HG03159 (cell line): ENCODE measurements at regions not wholly inside any gene's neighbourhood (a gene's known extent, or its start where the extent isn't known, plus 50 kb on each side); places are given as distances from the start of the nearest gene placed in this dataset.

Experiments
- ATAC-seq: cut with Tn5 transposase; IDR thresholded peaks from one replicate; pipeline ENCODE4 v1.9.1; 2021; ENCODE audit warnings: mild to moderate bottlenecking, moderate library complexity; ENCODE audit not compliant: unreplicated experiment

DNA sequence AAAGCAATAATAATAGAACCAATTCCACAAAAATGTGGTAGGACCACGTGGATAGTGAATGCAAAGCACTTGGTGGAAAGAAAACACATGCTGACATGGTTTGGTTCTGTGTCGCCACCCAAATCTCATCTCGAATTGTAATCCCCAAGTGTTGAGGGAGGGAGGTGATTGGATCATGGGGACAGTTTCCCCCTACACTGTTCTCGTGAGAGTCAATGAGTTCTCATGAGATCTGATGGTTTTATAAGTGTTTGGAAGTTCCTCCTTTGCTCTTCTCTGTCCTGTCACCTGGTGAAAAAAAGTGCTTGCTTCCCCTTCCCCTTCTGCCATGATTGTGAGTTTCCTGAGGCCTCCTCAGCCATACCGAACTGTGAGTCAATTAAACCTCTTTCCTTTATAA lies 421.9 kb upstream of the CADM1 start:
- ATAC-seq: no peak

DNA sequence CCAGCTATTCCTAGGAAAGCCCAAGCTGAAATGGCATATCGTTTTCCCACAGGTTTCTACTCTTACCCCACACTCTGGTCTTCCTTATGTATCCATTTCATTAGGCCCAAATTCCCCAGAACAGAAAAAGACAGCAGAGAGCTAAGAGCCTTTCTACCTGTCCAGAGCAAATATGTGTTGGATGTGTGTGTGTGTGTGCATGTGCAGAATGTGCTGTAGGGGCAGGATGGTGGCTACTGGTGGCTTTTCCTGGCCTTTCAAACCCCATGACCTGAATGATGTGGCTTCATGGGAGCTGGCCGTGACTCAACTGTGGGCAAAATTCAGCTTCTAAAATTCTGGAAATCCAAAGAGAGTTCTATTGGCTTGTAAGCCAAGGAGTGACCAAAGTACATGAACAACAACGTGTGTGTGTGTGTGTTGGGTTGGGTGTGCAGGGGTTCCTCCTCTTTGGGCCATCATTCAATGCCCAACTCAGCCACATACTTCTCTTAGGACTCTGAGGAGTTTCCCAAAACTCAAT lies 421.4 kb upstream of the CADM1 start:
- ATAC-seq: no peak

DNA sequence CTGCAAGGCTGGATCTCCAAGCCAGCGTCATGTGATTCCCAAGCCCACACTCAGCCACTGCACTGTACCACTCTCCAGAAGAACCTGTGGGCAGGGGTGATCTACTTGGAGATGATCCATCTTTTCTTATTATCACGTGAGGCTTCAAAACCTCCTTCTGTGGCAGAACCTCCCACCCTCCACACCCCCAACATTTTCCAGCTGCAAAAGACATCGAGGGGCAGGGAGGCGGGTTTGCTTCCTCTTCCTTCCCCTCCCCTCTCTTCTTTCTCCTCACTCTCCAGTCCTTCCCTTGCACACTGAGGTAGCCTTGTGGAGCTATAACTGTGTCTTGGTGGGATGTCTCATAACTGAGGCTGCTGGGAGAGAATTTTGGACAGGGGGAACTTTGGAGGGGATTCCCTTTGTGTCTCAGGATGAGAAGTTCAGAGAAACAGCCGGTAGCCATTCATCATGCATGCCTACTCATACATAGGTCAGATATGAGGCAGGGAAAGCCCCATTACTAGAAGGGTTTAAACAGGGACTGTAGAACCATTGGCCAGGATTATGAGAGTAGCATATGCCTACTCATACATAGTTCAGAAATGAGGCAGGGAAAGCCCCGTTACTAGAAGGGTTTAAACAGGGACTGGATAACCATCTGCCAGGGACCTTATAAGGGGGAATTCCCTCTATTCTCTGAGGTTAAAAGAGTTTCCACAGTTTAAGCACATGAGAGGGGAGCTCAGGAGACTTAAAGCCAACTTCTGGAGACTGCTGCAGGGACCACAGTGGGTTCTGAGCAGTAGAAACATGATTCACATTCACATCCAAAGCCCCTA lies 420.7 kb upstream of the CADM1 start:
- ATAC-seq: peak; percentile 73

DNA sequence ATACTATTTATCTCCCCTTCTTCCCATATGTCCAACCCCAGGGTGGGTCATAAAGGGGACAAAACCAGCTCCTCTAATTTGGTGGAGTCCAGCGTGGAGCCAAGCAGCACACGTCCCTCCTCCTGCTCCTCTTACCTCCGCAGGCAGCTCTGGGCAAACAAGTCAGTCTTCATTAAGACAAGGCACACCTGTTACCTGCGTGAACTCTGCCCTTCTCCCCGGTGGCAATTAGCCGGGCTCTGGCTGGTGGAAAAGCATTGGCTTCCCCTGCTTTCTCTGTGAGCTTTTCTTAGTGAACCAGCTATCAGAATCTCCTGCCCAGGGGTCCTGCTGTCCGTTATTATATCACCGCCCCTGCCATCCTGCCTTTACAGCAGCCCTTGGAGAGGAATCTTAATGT lies 418.7 kb upstream of the CADM1 start:
- ATAC-seq: no peak

DNA sequence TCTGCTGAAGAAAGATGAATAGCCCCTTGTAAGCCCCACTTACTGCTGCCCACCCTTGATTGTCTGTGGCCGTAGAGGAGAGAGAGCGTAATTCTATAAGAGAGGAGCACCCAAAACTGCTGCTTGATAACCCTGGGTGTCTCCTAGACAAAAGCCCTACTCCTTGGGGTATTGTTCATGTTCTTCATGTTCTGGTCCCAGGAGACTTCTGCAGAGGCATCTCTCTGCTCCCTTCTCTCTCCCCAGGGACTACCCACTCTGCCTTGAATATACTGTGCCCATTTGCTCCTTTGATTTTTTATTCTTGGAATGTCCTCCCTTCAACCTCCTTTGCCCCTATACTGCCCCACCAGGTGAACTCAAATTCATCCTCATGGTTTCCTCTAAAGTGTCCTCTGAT lies 417.8 kb upstream of the CADM1 start:
- no peak for ATAC-seq

DNA sequence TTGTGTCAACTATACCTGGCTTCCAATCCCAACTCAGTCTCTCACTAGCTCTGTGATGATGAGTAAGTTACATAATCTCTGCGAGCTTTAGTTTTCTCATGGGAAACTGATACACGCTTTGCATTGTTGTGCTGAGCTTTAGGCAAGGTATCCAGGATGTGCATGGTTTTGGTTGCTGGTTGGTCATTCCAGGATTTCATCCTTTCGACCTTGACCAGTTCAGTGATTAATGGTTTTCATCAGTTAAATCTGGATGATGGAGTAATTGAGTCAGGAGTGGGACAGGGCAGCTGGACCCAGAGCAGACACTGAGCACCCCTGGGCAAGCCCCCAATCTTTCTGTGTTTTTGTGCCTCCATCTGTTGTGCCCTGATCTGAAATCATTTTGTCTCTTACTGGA lies 417.3 kb upstream of the CADM1 start:
- ATAC-seq: no peak

DNA sequence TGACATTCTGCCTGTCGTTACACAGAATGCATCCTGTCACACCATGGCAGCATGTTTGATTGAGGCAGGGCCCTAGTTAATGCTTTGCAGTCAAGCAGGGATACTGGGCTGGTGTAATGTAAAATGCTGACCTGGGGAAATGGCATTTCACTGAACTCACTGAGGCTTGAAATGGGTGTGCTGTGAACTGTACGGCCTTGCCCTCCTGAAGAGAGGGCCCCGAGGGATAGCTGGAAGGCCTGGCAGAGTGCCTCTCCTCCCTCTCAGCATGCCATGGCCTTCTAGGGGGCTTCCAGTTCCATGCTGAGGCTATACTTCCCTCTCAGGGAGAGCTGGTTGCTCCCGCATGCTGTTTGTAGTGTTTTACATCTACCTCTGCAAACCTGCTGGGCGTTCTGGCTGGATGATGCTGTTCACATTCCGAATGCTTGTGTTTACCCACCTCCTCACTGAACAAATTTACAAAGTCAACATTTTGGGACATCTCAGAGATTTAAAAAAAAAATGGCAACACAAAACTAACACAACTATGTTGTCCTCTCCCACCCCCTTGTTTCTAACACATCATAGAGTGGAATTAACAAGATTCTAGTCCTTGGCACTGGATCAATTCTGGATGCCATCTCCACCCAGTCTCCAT lies 416.7 kb upstream of the CADM1 start:
- no peak for ATAC-seq

DNA sequence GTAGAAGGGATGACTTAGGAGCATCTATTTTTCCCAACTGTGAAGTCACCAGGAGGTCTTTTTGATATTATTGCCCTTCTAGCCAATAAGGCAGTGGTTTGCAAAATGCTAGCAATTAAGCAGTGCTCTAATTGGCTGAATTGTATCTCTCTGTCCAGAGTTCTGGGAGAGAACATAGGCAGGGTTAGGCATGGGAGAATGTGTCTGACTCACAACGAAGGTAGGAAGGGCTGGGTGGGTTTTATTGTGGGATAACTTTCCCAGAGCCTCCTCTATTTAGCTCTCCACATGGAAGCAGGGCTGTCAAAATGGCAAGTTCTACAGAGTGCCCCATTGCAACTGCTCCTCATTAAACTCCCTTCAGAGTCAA lies 415.9 kb upstream of the CADM1 start:
- ATAC-seq: peak; percentile 8

DNA sequence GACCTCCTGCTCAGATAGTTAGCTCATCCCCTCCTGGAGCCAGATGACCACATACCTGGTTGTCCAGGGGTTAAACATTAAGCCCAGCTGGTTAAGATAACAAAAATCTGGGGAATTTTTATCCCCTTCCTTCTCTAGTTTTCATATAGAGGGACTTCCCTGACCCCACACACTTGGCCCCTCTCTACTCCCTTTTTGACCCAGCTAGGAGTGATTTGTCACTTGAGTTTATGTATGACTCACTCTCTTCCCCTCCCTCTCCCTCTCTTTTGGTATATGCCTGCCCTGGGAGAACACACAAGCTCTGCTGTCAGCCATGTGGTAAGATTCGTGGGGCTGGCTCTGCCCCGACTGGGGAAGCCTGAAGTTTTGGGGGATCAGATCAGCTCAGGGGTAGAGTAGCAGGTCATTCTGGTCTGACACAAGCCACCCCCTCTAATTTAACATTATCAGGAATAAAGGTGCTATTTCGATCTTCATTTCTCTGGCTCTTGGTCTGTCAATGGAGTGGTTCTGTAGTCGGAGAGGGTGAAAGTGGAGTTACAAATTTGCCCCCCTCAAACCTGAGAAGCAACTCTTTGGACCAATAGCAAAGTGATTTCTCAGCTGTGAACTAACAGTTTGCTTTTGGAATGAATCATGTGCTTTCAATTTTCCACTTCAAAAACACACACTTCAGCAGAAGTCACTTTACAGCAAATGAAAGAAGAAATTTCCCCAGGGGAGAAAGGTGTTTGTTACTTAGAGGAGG lies 415.3 kb upstream of the CADM1 start:
- peak; percentile 50 for ATAC-seq

DNA sequence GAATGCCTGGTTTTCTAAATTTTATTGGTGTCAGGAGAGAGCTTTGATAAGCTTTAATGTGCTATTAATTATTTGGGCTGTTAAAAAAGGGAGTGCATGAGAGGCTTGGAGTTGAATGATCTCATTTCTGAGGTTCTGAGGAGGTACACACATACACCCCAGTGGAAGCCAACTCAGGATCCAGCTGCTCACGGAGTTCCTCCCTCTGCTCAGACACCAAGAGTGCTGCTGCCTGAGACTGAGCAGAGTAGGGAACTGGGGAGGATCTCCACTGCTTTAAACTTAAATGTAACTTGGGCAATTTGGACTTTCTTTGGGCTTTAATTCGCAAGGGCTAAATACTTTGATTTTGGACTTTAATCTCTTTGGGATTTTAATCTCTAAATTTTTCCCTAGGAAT lies 414.4 kb upstream of the CADM1 start:
- ATAC-seq: no peak

DNA sequence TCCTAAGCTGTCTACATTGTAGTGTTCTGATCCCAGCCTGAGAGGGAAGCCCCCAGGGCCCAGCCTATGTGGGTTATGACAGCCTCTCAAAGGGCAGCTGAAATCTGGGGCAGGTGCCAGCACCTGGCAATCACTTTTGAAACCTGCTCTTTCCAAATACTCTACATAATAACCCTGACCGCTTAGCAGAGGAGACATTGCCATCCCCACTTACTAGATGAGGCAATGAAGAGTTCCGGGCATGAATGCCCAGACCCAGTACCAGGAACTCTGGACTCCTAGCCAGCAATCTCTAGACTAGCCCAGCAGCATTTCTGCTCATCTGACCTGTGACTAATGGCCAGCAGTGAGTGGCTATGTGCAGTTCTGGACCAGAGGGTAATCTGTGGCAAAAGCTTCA lies 412.4 kb upstream of the CADM1 start:
- no peak for ATAC-seq

DNA sequence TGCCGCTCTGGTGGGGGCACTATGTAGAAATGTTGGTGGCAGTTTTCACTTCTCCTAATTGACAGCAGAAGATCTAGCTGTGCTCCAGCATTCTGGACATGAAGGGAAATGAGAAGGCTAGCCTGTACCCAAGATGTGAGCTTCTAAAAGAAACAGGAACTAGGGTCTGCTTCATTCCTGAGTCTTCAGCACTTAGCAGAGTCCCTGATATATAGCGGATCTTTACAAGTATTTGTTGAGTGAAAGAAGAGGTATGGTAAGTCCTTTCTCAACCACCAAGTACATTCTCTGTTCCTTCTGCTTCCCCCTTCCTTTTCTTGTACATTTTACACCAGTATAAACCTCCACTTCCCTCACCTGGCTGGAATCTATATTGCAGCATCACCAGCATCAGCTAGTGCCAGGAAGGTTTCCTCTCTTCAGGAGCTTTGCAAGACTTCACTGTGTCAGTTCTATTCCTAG lies 408.3 kb upstream of the CADM1 start:
- no peak for ATAC-seq

DNA sequence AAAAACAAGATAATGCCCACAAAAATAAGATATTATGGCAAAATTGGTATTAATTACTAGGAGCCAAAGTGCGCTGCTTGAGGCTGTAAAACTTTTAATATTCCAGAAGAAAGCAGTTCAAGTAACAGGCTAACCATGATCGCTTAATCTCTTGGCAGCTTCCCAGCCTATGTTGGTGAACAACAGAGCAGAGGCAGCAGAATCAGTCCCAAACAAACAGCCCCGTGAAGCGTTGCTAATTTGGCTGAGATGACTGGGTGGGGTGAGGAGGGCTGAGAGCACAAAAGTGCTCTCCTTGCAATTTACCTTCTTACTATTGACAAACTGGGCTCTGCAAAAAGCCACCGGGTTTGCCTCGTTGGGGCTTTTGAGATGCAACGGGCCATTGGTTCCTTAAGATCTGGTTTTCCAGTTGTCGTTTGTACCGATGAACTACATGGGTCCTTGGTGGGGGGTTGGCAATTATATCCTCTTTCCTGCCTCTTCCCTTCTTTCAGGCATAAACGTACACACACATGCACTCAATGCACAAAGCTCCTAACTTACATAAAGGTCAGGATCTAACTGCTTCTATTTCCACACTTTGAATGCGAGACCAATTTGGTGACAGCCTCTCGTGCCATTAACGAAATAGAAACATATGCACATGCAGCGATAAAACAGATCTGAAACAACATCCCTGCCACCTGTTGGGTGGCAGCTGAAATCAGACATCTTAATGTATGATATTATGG lies 407.6 kb upstream of the CADM1 start:
- no peak for ATAC-seq

DNA sequence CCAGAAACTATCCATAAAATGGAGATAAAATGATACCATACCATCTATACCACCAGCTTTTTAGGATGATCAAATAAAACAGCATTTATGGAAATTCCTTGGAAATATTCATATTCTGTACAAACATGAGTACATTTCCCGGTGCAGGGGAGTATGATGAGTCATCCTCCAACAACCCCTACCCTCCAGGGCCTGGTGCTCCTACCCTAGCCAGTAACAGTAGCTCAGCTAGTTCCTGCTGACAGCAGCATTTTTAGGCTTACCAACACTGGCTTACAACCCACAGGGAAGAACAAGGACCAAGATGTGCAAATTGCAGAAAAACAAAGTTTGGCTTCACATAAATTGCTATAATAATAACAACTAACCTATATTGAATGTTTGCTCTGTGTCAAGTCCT lies 406.2 kb upstream of the CADM1 start:
- ATAC-seq: no peak

DNA sequence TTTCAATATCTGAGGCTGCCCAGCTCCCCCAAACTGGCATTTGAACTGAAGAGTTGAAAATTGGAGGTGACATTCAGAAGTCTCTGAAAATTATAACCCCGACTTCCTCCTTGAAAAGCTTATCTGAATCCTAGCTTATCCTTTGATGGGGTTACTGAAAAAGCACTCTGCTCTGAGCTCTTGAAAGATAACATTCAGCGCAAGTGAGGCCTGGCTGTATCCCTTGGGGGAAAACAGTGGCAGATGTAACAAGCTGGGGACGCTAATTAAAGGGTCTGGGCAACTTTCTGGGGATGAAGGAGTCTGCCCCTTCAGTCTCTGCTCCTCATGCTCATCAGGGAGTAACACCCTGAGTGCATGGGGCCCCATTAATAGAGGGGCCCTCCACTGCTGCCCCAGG lies 402.0 kb upstream of the CADM1 start:
- ATAC-seq: no peak

DNA sequence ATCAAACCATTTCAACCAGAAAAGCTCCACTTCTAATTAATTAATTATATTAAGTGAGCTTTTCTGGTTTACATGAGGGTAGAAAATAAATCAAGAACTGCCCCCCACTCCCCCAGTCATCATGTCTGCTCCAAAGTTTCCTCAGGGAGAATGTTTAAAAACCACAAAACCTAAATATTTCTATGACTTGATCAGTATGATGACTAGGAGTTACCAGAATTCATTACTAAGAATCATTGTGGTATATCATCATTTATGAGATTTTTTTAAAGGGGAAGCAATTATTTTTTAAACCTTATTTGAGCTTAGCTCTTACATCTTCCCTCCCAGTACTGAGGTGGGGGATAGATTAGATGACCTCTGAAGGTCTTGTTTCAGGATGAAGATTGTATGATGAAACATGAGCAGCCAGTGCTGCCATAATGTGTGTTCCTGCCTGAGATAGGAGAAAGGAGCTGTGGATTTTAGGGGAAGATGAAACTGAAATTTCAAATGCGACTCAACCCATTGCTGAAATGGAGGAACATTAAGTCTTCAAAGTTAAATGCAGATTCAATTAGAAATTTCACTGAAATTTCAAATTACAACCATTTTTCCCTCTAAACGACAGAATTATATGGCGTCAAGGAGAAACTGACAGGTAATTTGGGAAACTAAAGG lies 401.3 kb upstream of the CADM1 start:
- ATAC-seq: no peak

DNA sequence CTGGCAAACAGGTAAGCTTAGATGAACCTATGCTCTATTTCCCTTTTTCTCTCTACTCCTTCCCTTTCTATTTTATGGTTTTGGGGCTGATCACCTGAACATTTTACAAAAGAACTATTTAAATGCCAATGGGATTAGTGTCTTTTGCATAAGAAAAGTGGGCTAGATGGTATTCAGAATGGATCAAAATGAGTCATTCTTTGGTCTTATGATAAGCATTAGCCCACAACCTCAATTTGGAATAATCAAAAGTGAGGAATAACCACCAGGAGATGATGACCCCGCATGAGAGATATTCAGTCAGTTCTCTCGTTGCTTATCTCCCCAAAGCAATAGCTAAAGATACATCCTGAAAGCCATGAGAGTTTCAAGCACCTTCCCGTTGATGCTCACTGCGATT lies 399.0 kb upstream of the CADM1 start:
- ATAC-seq: no peak

DNA sequence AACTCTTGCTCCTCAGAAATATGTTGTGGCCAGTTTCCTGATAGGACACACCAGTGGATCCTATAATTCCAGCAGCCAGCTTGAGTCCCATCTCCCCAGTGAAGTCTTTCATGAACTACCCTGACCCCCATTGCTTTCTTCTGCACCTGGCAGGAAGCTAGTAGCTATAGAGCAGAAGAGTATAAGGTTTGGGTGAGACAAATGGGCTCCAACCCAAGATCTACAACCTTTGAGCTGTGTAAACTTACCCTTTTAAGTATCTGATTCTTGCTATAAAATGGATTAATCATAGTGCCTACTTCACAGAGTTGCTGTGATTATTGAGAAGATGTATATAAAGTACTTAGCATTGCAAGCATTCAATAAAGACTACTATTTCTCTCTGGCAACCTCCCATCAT lies 396.9 kb upstream of the CADM1 start:
- ATAC-seq: no peak

DNA sequence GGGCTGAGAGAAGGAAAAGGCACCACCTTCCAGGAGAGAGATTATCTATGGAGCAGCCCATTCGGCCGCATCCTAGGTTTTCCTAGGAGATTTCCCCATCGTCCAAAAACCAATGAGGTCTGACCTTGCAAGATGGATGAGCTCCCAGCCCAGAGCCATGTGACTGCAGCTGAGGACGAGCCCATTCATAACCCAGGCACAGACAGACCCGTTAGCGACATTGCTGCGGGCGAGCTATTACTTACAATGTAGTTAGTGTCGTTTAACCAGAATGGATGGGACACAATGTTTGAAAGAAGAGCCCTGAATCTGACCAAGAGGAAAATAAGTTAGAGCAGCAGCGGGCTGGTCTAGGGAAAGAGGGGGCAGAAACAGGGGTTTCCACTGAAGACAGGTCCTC lies 395.9 kb upstream of the CADM1 start:
- ATAC-seq: no peak

DNA sequence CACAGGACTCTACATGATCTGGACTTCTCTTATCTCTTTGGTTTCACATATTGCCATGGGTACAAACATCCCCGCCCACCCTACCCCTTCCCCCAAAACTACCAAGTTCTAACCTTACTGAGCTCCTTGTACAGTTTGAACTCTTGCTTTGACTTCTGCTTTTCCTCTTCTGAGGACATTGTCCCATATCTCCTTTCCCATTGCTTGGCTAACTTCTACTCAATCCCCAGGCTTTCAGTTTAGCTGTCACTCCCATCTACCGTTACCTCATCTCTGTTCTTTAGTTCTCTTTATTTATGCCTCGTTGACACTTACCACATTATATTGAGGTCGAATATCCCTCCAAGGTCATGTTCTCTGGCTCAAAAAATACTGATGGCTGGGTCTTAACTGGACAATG lies 393.5 kb upstream of the CADM1 start:
- no peak for ATAC-seq

DNA sequence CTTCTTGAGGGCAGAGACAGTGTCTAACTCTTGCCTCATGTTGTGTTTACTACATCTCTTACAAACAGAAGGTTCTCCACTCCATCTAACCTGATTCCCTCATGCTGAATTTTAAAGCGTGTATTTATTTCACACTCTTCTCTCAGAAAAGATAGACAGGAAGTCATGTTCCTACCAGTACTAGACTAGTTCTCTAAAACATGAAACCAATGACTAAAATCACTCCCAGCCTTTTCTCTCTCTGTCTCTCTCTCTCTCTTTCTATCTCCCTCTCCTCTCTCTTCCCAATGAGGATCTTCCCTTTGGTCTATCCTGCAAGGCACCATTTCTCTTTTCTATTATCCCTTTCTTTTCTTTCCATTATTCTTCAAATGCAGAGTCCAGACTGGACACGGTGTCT lies 391.9 kb upstream of the CADM1 start:
- ATAC-seq: no peak
